Small intestine (tissue), 7 donors: ENCODE measurements at regions not wholly inside any gene's neighbourhood (a gene's known extent, or its start where the extent isn't known, plus 50 kb on each side); places are given as distances from the start of the nearest gene placed in this dataset.

ENCODE experiments used
- DNase-seq, 2 donors: peaks; one replicate each; pipeline versions ENCODE4 v3.0.0 to v3.0.0-alpha.2; 2013
- FAIRE-seq: peaks from 2 replicates; lab custom pipeline; 2012; peaks lifted over from hg19 to GRCh38; lab: Jason Lieb, UNC
- H3K27ac ChIP-seq, 3 donors: one replicate each; pipeline ENCODE4 v1.5.1; 2013; ENCODE audit warnings: low read length in 2 of 3, mild to moderate bottlenecking in 2 of 3, control low read depth in 1 of 3, inconsistent platforms in 1 of 3, low read depth in 1 of 3, moderate library complexity in 1 of 3
- H3K27me3 ChIP-seq, 3 donors: one replicate each; pipeline ENCODE4 v1.6.1; 2013; ENCODE audit warnings: low read length in 3 of 3, inconsistent platforms in 1 of 3; ENCODE audit not compliant: control insufficient read depth in 3 of 3, insufficient read depth in 3 of 3
- H3K36me3 ChIP-seq, 3 donors: one replicate each; pipeline ENCODE4 v1.6.1; 2013; ENCODE audit warnings: low read length in 3 of 3, inconsistent platforms in 1 of 3, low read depth in 1 of 3, mild to moderate bottlenecking in 1 of 3, moderate library complexity in 1 of 3; ENCODE audit not compliant: control insufficient read depth in 3 of 3, insufficient read depth in 2 of 3
- H3K4me1 ChIP-seq, 3 donors: one replicate each; pipeline ENCODE4 v1.6.1; 2013; ENCODE audit warnings: low read length in 2 of 3, inconsistent platforms in 1 of 3, low read depth in 1 of 3, mild to moderate bottlenecking in 1 of 3, moderate library complexity in 1 of 3; ENCODE audit not compliant: control insufficient read depth in 3 of 3, insufficient read depth in 2 of 3
- H3K4me3 ChIP-seq, 3 donors: one replicate each; pipeline ENCODE4 v1.5.1; 2013; ENCODE audit warnings: low read length in 3 of 3, control low read depth in 1 of 3, inconsistent platforms in 1 of 3, low read depth in 1 of 3, mild to moderate bottlenecking in 1 of 3, moderate library complexity in 1 of 3
- H3K9me3 ChIP-seq, 2 donors: one replicate each; pipeline ENCODE4 v1.6.1; 2013; ENCODE audit warnings: low read depth in 1 of 2, low read length in 1 of 2; ENCODE audit not compliant: control insufficient read depth in 2 of 2, insufficient read depth in 1 of 2
- WGBS, 3 donors: extraction: QIAGEN DNeasy Blood & Tissue Kit; methylation state at CpG; one replicate each; pipeline ENCODE4 v1.1.7; 2013; 5-methylcytosine and 5-hydroxymethylcytosine counted together
- donor health status: healthy with polysubstance abuse.
- donor health status: control.
- donor health status: control.
- donor health status: Bipolar disorder and iron deficiency.
- donor health status: healthy.

DNA sequence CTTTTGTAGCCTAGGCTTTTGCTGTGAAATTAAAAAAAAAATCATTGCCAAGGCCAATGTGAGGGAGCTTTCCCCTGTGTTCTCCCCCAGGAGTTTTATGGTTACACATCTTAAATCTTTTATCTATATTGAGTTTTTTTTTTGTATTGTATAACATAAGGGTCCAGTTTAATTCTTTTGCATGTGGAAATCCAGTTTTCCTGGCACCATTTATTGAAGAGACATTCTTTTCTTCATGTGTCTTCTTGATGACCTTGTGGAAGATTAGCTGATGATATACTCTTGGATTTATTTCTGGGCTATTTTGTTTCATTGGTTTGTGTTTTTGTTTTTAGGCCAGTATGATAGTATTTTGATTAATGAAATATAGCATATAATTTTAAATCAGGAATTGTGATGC is 225.0 kb downstream of the ADAM29 start:
- H3K36me3 ChIP-seq: no peaks in the 10 kb centered on the region
- no peak for DNase-seq
- H3K4me3 ChIP-seq: no peak overlapping the region
- no peaks in the 10 kb centered on the region for H3K4me1 ChIP-seq
- no peaks in the 10 kb centered on the region for H3K27me3 ChIP-seq
- FAIRE-seq: no peak
- H3K9me3 ChIP-seq: peaks cover 0 to 5% of the 10 kb centered on the region in 2 donors
- no peak overlapping the region for H3K27ac ChIP-seq

DNA sequence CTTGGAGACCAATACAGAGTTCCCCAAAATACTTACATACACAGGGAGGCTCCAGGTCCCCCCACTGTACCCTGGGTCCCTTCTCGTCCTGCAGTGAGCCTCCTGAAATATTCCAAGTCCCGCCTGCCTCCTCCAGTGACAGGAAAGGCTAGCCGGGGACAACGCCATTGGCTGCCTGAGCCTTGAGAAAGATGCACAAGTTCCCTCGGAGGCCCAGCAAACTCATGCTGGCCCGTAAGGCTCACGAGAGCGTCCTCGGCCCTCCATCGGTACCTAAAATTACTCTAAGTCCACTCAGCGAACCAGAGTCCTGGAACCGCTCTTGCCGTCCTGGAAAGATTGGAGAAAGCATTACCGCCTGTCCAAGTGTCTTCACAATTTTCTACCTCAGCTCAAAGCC is 228.6 kb downstream of the ADAM29 start:
- H3K36me3 ChIP-seq: no peaks in the 10 kb centered on the region
- H3K4me3 ChIP-seq: no peak overlapping the region
- 91 to 95% (median 92%) methylated on average over 14 of the region's 14 CpGs for WGBS, 3 donors
- no peak overlapping the region for H3K27ac ChIP-seq
- peaks cover 0 to 5% of the 10 kb centered on the region in 2 donors for H3K9me3 ChIP-seq
- no peaks in the 10 kb centered on the region for H3K27me3 ChIP-seq
- no peaks in the 10 kb centered on the region for H3K4me1 ChIP-seq
- DNase-seq (no peak), FAIRE-seq (no peak)

DNA sequence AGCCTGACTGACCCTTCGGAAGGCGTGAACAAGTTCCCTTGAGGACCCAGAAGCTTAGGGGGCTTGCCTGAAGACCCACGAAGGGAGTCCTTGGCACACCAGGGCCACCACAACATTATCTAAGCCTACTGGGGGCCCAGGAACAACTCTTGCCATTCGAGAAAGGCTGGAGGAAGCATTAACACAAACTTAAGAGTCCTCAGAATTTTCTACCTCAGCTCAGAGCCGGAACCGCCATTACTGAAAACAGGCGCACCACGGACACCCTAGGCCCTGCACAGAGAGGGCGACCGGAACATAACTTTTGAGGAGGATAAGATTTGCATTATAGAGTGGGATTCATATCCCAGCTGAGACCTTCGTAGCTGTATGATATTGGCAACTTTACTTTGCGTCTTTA is 229.1 kb downstream of the ADAM29 start:
- Histone ChIP-seq H3K27ac (no peak overlapping the region), H3K9me3 (peaks cover 0 to 5% of the 10 kb centered on the region in 2 donors), H3K4me3 (no peak overlapping the region), H3K27me3 (no peaks in the 10 kb centered on the region), H3K4me1 (no peaks in the 10 kb centered on the region), H3K36me3 (no peaks in the 10 kb centered on the region)
- 83 to 90% (median 85%) methylated on average over 12 of the region's 12 CpGs for WGBS, 3 donors
- DNase-seq (no peak), FAIRE-seq (no peak)

DNA sequence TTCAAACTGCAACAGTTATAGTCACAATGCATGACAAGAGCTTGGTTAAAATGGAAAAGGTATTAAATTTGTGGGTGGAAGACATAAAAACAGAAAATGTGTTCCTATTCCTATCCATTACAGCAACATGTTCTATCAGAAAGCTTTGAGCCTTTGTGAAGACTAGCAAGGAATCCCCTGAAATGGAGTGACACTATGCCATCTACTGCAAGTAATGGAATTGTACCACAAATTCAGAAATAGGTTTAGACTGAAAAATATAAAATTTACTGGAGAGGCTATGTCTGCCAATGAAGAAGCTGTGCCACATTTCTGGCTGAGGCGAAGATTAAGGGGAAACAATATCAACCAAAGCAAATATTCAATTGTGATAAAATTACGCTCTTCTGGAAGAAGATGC is 247.9 kb downstream of the ADAM29 start:
- H3K4me1 ChIP-seq: no peaks in the 10 kb centered on the region
- H3K27me3 ChIP-seq: no peaks in the 10 kb centered on the region
- FAIRE-seq: no peak
- 85 to 88% (median 85%) methylated on average over 2 of the region's 2 CpGs for WGBS, 3 donors
- no peaks in the 10 kb centered on the region for H3K9me3 ChIP-seq
- DNase-seq: no peak
- H3K36me3 ChIP-seq: no peaks in the 10 kb centered on the region
- no peak overlapping the region for H3K27ac ChIP-seq
- no peak overlapping the region for H3K4me3 ChIP-seq

DNA sequence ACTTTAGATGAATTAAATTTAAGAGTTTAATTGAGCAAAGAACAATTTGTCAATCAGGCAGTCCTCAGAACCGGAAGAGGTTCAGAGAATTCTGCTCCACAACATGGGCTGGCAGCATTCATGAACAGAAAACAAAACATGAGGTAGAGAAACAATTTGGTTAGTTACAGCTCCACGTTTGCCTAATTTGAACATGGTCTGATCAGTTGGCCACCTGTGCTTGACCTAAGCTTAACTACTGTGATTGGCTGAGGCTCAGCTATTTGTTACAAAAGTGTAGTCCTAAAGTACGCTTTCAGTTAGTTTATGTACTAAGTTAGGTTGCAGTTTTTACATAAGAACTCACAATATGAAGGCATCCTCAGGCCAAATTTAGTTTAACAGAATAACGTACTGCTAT is 258.6 kb downstream of the ADAM29 start:
- Histone ChIP-seq H3K27ac (no peak overlapping the region), H3K4me1 (no peaks in the 10 kb centered on the region), H3K27me3 (no peaks in the 10 kb centered on the region), H3K4me3 (no peak overlapping the region), H3K9me3 (peaks cover 0 to 2% of the 10 kb centered on the region in 2 donors), H3K36me3 (no peaks in the 10 kb centered on the region)
- no peak for DNase-seq
- WGBS, 3 donors: 61 to 67% (median 64%) methylated on average over 4 of the region's 4 CpGs
- FAIRE-seq: no peak

DNA sequence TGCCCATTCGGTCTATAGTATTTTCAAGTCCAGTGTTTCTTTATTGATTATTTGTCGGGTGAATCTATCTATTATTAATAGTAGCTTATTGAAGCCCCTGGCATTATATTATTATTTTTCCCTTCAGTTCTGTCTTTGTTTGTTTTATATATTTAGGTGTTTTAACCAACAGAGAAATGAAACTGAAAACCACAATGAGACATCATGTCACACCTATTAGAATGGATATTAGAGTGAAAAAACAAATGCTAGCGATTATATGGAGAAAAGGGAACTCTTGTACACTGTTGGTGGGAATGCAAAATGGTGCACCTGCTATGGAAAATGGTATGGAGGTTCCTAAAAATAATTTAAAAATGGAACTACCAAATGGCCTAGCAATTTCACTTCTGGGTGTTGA is 272.5 kb downstream of the ADAM29 start:
- FAIRE-seq (no peak), DNase-seq (no peak)
- H3K27me3 ChIP-seq: no peaks in the 10 kb centered on the region
- no peaks in the 10 kb centered on the region for H3K36me3 ChIP-seq
- WGBS, 3 donors: 52 to 75% (median 73%) methylated on average over 3 of the region's 3 CpGs
- H3K4me3 ChIP-seq: no peak overlapping the region
- H3K27ac ChIP-seq: no peak overlapping the region
- H3K4me1 ChIP-seq: no peaks in the 10 kb centered on the region
- no peaks in the 10 kb centered on the region for H3K9me3 ChIP-seq

DNA sequence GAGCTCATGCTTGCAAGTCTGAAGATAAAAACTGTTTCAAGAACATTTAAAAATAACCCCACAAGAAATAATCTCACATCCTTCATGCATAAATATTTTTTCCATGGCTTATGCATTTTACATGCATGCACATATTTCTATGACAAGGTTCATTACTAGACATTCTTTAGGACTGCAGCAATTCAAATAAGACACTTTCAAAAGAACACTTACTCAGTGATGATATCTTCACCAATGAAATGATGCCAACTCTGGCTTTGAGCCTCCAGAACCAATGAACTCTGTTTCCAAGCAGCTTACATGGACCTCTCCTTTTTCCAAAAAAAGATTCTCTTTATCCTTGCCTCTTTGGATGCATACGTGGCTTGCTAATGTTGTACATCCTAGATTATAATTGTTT is 279.9 kb downstream of the ADAM29 start:
- WGBS, 3 donors: 59 to 77% (median 70%) methylated on average over 1 of the region's 1 CpG
- Histone ChIP-seq H3K36me3 (no peaks in the 10 kb centered on the region), H3K4me3 (no peak overlapping the region), H3K27ac (no peak overlapping the region), H3K9me3 (no peaks in the 10 kb centered on the region), H3K4me1 (no peaks in the 10 kb centered on the region), H3K27me3 (no peaks in the 10 kb centered on the region)
- no peak for DNase-seq
- no peak for FAIRE-seq

DNA sequence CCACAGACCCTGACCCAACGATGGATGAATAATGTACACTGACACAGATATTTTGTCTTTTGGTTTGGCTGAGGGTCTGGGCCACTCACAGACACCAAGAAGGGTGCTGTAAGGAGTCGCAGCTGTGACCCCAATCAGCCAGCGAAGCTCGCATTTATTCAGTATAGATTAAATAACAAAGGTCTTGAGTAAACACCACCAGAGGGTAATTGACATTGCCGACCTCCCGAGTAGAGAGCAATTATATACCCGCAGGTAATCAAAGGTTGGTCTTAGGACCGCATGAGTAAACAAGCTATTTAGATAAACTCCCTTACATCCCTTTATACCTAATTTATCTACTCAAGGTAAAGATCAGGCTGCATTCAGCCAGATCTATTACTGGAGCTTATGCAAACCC is 297.1 kb downstream of the ADAM29 start:
- H3K4me3 ChIP-seq: no peak overlapping the region
- no peaks in the 10 kb centered on the region for H3K36me3 ChIP-seq
- 58 to 73% (median 62%) methylated on average over 8 of the region's 8 CpGs for WGBS, 3 donors
- peaks cover 0 to 32% of the 10 kb centered on the region in 2 donors for H3K9me3 ChIP-seq
- H3K27ac ChIP-seq: no peak overlapping the region
- no peaks in the 10 kb centered on the region for H3K27me3 ChIP-seq
- no peak for DNase-seq
- H3K4me1 ChIP-seq: no peaks in the 10 kb centered on the region
- no peak for FAIRE-seq

DNA sequence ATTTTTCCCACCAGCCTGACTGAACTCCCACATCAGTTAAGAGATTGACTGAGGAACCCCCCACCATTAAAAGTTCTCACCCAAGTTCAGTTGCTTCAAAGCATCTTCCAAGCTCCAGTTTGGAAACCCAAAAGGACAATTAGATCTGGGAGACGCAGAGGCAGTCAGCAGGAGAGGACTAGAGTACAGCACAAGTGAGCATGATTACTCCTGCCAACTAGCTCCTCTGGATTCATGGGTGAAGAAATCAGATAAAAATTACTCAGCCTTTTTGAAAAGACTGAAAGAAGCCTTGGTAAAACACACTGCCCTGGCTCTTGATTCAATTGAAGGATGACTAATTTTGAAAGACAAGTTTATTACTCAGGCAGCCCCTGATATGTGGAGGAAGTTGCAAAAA is 297.5 kb downstream of the ADAM29 start:
- peaks cover 0 to 32% of the 10 kb centered on the region in 2 donors for H3K9me3 ChIP-seq
- 79 to 87% (median 81%) methylated on average over 1 of the region's 1 CpG for WGBS, 3 donors

More for the DNA sequence above, 297.5 kb downstream of the ADAM29 start:
- Histone ChIP-seq H3K27me3 (no peaks in the 10 kb centered on the region), H3K27ac (no peak overlapping the region), H3K36me3 (no peaks in the 10 kb centered on the region), H3K4me1 (no peaks in the 10 kb centered on the region), H3K4me3 (no peak overlapping the region)
- DNase-seq (no peak), FAIRE-seq (no peak)
